Lung (tissue), 11 donors: ENCODE measurements at regions not wholly inside any gene's neighbourhood (a gene's known extent, or its start where the extent isn't known, plus 50 kb on each side); places are given as distances from the start of the nearest gene placed in this dataset.
A peak's percentile ranks its signal among the peaks of the same experiment; 100 is the strongest.

Source experiments
- ATAC-seq: fragments of 200-7000 bp; cut with Tn5 transposase; one replicate; pipeline ENCODE4 v1.9.1; 2020; ENCODE audit warnings: moderate number of reproducible peaks; ENCODE audit not compliant: insufficient read depth, low FRiP score
- DNase-seq, 3 donors: peaks; one replicate each; pipeline ENCODE4 v3.0.0-alpha.2; 2013 to 2017
- H3K27ac ChIP-seq, 2 donors: one replicate each; pipeline ENCODE4 v1.5.1; 2013; ENCODE audit warnings: mild to moderate bottlenecking in 2 of 2, moderate library complexity in 2 of 2, control low read depth in 1 of 2, inconsistent platforms in 1 of 2, low read depth in 1 of 2, low read length in 1 of 2
- H3K27me3 ChIP-seq, 3 donors: one replicate each; pipeline ENCODE4 v1.5.1; 2013; ENCODE audit warnings: low read length in 2 of 3; ENCODE audit not compliant: control insufficient read depth in 3 of 3, insufficient read depth in 3 of 3
- H3K36me3 ChIP-seq, 4 donors: one replicate each; pipeline ENCODE4 v1.5.1; 2013; ENCODE audit warnings: low read length in 4 of 4, mild to moderate bottlenecking in 1 of 4, moderate library complexity in 1 of 4; ENCODE audit not compliant: control insufficient read depth in 4 of 4, insufficient read depth in 4 of 4
- H3K4me1 ChIP-seq, 5 donors: one replicate each; pipeline ENCODE4 v1.5.1; 2013; ENCODE audit warnings: low read length in 5 of 5, mild to moderate bottlenecking in 2 of 5, moderate library complexity in 1 of 5; ENCODE audit not compliant: control insufficient read depth in 5 of 5, insufficient read depth in 5 of 5
- H3K4me3 ChIP-seq: one replicate; pipeline ENCODE4 v1.5.1; 2013; ENCODE audit warnings: mild to moderate bottlenecking, control low read depth, moderate library complexity
- H3K9ac ChIP-seq, 2 donors: one replicate each; pipeline ENCODE4 v1.5.1; 2013; ENCODE audit warnings: low read length in 2 of 2, control low read depth in 1 of 2; ENCODE audit not compliant: insufficient read depth in 1 of 2
- H3K9me3 ChIP-seq, 4 donors: one replicate each; pipeline ENCODE4 v1.5.1; 2013; ENCODE audit warnings: low read length in 3 of 4, mild to moderate bottlenecking in 1 of 4, moderate library complexity in 1 of 4; ENCODE audit not compliant: control insufficient read depth in 4 of 4, insufficient read depth in 3 of 4
- CTCF ChIP-seq: IDR thresholded peaks from 2 replicates; pipeline ENCODE4 v1.5.1; 2012; ENCODE audit warnings: mild to moderate bottlenecking; ENCODE audit errors: control extremely low read depth, extremely low read depth
- WGBS, 2 donors: extraction: QIAGEN DNeasy Blood & Tissue Kit; methylation state at CpG; one replicate each; pipeline ENCODE4 v1.1.7; 2013; 5-methylcytosine and 5-hydroxymethylcytosine counted together
- donor health status: control.
- donor health status: control.
- donor health status: Bipolar disorder and iron deficiency.
- donor health status: healthy.
- donor health status: DM: yes; HTN: yes; CAD: no.

- WGBS, 2 donors = 75 to 89% methylated on average over 3 of the region's 3 CpGs
- Histone ChIP-seq H3K4me3 (no peak overlapping the region), H3K36me3 (no peaks in the 10 kb centered on the region), H3K27ac (no peak overlapping the region), H3K4me1 (no peaks in the 10 kb centered on the region), H3K27me3 (no peaks in the 10 kb centered on the region), H3K9me3 (peaks cover 0 to 4% (median 0%) of the 10 kb centered on the region in 4 donors), H3K9ac (no peak overlapping the region)
- DNase-seq (peak in 2 of 3 donors; percentile 12 to 50), ATAC-seq (no peak)
- TF ChIP-seq CTCF = no peak
These were observed 1258.9 kb downstream of the EFNB2 start for GRCh38 chr13:105276571-105276970.

DNA sequence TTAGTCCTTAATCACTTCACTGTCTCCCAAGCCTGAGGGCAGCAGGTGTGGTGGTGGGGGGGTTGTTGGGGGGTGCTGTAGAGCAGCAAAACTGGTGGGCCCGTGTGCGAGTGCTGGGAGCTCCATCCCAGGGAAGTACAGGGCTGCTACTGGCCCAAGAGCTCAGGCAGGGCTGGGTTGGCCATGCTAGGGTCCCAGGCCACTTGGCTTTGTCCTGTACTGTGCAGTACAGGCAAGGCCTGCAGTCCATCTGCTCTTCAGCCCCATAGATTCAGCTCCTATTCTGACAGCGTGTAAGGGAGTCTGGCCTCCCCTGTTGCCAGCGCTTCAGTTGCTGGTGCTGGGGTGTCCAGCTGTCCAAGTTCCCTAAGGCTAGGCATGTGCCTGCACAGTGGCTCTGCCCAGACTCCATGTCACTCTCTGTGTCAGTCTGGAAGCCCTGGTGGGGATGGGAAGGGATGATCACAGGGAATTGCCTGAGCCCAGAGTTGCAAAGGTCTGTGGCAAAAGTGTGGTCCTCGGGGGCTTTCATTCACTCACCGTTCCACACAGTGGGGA, 1261.7 kb downstream of the EFNB2 start:
- Histone ChIP-seq H3K4me3 (no peak overlapping the region), H3K27ac (no peak overlapping the region), H3K9ac (no peak overlapping the region), H3K27me3 (no peaks in the 10 kb centered on the region), H3K36me3 (no peaks in the 10 kb centered on the region), H3K4me1 (no peaks in the 10 kb centered on the region), H3K9me3 (peaks cover 0 to 4% (median 0%) of the 10 kb centered on the region in 4 donors)
- no peak for ATAC-seq
- 96 to 97% methylated on average over 6 of the region's 6 CpGs for WGBS, 2 donors
- DNase-seq = no peak
- TF ChIP-seq CTCF = no peak

DNA sequence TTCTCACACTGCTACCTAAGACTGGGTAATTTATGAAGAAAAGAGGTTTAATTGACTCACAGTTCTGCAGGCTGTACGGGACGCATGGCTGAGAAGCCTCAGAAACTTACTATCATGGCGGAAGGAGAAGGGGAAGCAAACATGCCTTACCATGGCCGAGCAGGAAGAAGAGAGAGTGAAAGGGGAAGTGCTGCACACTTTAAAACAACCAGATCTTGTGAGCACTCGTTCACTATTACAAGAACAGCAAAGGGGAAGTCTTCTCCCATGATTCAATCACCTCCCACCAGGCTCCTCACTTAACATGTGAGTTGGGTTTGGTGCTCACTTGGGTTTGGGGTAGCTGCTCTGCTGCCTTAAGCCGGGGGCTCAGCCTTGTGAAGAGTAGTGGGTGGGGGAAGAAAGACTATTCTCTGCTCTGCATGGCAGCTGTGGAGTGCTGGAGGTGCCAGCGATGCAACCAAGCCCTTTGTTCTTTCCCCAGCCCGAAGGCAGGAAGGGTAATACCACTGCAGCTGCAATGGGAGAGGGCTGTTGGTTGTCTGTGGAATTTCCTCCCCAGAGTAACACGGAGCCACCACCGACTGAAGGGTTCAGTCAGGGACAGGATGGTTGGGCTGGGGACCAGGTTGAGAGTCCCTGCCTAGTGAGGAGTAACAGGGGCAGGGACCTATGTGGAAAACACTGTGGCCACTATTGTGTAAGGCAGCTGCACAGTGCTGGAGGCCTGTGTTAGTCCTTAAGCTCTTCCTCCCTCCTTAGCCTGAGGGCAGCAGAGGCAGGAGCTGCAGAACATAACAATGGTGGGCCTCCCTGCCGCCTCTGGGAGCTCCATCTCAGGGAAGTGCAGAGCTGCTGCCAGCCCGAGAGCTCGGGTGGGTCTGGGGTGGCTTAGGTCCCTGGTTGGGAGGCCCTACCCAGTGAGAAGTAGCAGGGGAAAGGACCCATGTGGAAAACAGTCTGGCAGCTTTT, 1262.5 kb downstream of the EFNB2 start:
- H3K27ac ChIP-seq = peak overlapping the region in 1 of 2 donors; percentile 24
- WGBS, 2 donors = 55 to 74% methylated on average over 13 of the region's 13 CpGs
- H3K9ac ChIP-seq = no peak overlapping the region
- no peaks in the 10 kb centered on the region for H3K4me1 ChIP-seq
- ATAC-seq (no peak), DNase-seq (no peak)
- H3K36me3 ChIP-seq = no peaks in the 10 kb centered on the region
- TF ChIP-seq CTCF = no peak
- no peaks in the 10 kb centered on the region for H3K27me3 ChIP-seq
- H3K9me3 ChIP-seq = peaks cover 0 to 4% (median 0%) of the 10 kb centered on the region in 4 donors
- no peak overlapping the region for H3K4me3 ChIP-seq
